ENCODE measurements at regions not wholly inside any gene's neighbourhood (a gene's known extent, or its start where the extent isn't known, plus 50 kb on each side); places are given as distances from the start of the nearest gene placed in this dataset.

- no peak overlapping the region for H2BK5ac ChIP-seq (ENCODE audit: low read depth, low read length, poor library complexity, severe bottlenecking)
- dilution Hi-C loops (cut with HindIII; ENCODE audit: low sequenced_read_pairs, unreplicated experiment) = loop anchor here (25.0 kb wide), 1 partner anchor 181 kb away; no protein-coding TSS in a partner anchor
- no TSS peak for BruUV-seq (replicated peaks)
- no peak overlapping the region for H2AK5ac ChIP-seq (ENCODE audit: low read depth, low read length)
- H3K27me3 ChIP-seq (ENCODE audit: control insufficient read depth, insufficient read depth, low read length) = no peaks in the 10 kb centered on the region
- no peaks in the 10 kb centered on the region for H3K36me3 ChIP-seq (ENCODE audit: control insufficient read depth, insufficient read depth, low read length)
- H2BK15ac ChIP-seq (ENCODE audit: low read depth, low read length) = no peak overlapping the region
- no peak for TF ChIP-seq POLR2A (IDR thresholded peaks at IDR 0.05; ENCODE audit: low read depth, low read length)
- no CpG with 5 or more reads among the region's 5 CpGs for WGBS, 2 experiments (ENCODE audit: extremely low coverage in 2 of 2, insufficient read length in 1 of 2)
- no peak overlapping the region for H3K14ac ChIP-seq (replicated peaks; ENCODE audit: low read depth, low read length)
- H3K9me3 ChIP-seq (ENCODE audit: control insufficient read depth, insufficient read depth, low read length) = no peaks in the 10 kb centered on the region
- in situ Hi-C loops (cut with MboI; ENCODE audit: low sequenced_read_pairs) = loop anchor here (10.0 kb wide), 1 partner anchor 179 kb away; no protein-coding TSS in a partner anchor
- H3K4me1 ChIP-seq (ENCODE audit: control insufficient read depth, insufficient read depth, low read length) = no peaks in the 10 kb centered on the region
- no peak overlapping the region for H3K23ac ChIP-seq (ENCODE audit: low read depth, low read length)
- no peak overlapping the region for H2AFZ ChIP-seq (replicated peaks; ENCODE audit: low read length, poor library complexity)
- ChIA-PET POLR2A (ENCODE audit: unreplicated experiment) (no interaction called here), CTCF (interaction anchor here (0.5 kb wide), 1 partner anchor 556 kb away, joined by 6 read pairs; no protein-coding TSS in a partner anchor)
- no peak overlapping the region for H2BK120ac ChIP-seq (ENCODE audit: low read depth, low read length)
- H4K5ac ChIP-seq (ENCODE audit: low read depth, low read length) = no peak overlapping the region
- no peak overlapping the region for H3K27ac ChIP-seq (ENCODE audit: insufficient read depth, low read length)
- H3K4me3 ChIP-seq (ENCODE audit: insufficient read depth, low read depth, low read length) = no peak overlapping the region
- H2BK20ac ChIP-seq (ENCODE audit: low read depth, low read length) = no peak overlapping the region
- DNase-seq = peak; percentile 2
- no peak overlapping the region for H3K9ac ChIP-seq (ENCODE audit: low read depth, low read length)
- no peak overlapping the region for H3K4me2 ChIP-seq (ENCODE audit: low read depth, low read length)
- no peak for ATAC-seq (ENCODE audit: low read depth)
- no peak overlapping the region for H2AK9ac ChIP-seq (replicated peaks; ENCODE audit: low read depth, low read length, poor library complexity)
- intact Hi-C loops (cut with micrococcal nuclease) = no loop called here
- no peak overlapping the region for H3K56ac ChIP-seq (ENCODE audit: extremely low read depth, insufficient read depth, low read length)
- H3K79me1 ChIP-seq (ENCODE audit: low read depth in 1 of 2, low read length in 2 of 2) = no peaks in the 10 kb centered on the region
- H4K91ac ChIP-seq (ENCODE audit: insufficient read depth, low read depth, low read length) = no peak overlapping the region
- H3K9me1 ChIP-seq (ENCODE audit: insufficient read depth, low read length) = no peaks in the 10 kb centered on the region
- no peak overlapping the region for H3K4ac ChIP-seq (ENCODE audit: low read depth, low read length)
- H3K18ac ChIP-seq (ENCODE audit: low read depth, low read length) = no peak overlapping the region
- H4K20me1 ChIP-seq (ENCODE audit: insufficient read depth, low read length) = no peaks in the 10 kb centered on the region
- no peak overlapping the region for H4K8ac ChIP-seq (ENCODE audit: low read depth in 2 of 2, low read length in 2 of 2)
These were observed 78.6 kb upstream of the DYNC1I1 start for GRCh38 chr7:95693551-95694333.
